Hindlimb muscle (tissue), 1 donor: ENCODE measurements at regions not wholly inside any gene's neighbourhood (a gene's known extent, or its start where the extent isn't known, plus 50 kb on each side); places are given as distances from the start of the nearest gene placed in this dataset.
"Not testable (repeated sequence)": the region's sequence is repeated elsewhere in the genome, so short reads cannot be mapped to it uniquely, and the experiment has no call there.

Experiments
- DNase-seq: peaks from one replicate; pipeline ENCODE4 v3.0.0-alpha.2; 2013

DNA sequence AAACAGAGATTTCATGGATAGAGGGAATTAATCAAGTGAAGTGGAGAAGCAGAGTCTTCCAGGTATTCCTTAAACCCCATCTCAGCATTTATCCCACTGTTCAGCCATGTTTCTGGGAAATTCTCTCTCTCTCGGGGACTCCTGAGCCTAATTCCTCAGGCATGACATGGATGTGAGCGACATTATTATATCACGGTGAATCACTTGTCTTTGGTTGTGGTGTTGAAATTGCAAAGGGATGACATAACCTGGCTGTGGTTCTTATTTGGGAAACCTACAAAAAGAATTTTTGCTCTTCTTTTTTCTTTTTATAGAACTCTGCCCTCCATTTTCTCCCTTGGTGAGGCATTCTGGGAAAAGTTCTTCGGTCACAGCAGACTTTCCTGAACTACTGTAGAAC lies 457.9 kb upstream of the PTGER4 start:
- DNase-seq, result no peak

GRCh38 chr5:40221255-40221654 lies 458.5 kb upstream of the PTGER4 start:
- DNase-seq, result no peak

GRCh38 chr5:40220260-40220659 lies 459.5 kb upstream of the PTGER4 start:
- no peak for DNase-seq

DNA sequence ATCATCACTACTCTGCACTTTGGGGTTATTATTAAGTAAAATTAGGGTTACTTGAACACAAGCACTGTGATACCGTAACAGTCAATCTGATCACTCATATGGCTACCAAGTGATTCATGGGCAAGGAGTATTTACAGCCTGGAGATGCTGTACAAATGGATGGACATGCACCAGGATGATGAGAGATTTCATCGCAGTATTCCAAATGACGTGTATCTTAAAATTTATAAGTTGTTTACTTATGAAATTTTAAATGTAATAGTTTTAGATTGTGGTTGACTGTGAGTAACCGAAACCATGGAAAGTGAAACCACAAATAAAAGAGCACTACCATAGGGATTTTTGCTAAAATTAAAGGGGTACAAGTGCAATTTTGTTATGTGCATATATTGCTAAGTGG lies 462.2 kb upstream of the PTGER4 start:
- DNase-seq, result no peak

GRCh38 chr5:40210694-40211093 lies 469.0 kb upstream of the PTGER4 start:
- no peak for DNase-seq

GRCh38 chr5:40206030-40206429 lies 473.7 kb upstream of the PTGER4 start:
- DNase-seq, result no peak

DNA sequence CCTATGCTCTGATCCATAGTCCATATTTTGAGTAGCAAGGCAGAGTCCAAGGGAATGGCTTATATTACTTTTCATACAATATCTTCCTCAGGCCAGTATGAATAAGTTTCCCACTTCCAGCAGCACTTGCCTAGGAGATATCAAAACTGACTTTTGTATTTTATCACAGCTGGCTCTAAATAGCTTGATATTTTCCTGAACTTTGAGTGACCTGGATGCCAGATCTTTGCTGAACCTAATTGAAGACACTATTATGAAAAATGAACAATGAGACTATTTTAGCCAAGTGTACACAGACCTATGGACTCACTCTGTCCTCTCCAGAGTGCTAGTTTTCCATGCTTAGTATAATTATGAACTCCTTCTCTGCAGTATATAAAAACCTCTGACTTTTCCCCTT lies 475.6 kb upstream of the PTGER4 start:
- no peak for DNase-seq

- DNase-seq, result no peak
Measured at GRCh38 chr5:40202814-40203440, 476.8 kb upstream of the PTGER4 start.

DNA sequence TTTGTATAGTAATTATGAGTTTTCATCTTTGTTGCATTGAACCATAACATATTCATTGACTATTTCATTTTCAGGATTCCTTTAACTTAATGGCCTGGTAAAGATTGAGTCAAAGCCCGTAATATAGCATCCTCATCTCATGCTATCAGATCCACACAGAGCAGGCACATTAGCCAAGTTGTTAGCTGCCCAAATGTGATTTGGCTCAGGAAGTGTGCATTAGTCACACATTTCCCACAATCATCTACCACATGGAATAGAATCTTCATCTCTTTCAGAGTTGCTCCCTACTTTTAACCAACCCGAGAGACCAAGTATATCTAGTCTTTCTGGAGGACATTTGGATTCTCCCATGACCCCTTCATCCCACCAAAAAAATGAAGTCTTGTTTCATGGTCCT lies 481.0 kb upstream of the PTGER4 start:
- no peak for DNase-seq

DNA sequence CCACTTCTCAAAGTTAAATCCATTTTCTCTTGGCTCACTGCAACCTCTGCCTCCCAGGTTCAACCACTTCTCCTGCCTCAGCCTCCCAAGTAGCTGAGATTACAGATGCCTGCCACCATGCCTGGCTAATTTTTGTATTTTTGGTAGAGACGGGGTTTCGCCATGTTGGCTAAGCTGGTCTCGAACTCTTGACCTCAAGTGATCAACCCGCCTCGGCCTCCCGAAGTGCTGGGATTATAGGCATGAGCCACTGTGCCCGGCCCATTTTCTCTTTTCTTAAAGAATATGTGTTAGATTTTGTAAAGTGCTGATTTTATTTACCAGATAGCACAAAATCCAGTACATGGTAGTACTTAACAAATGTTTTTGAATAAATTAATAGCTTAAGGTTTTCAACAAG lies 484.1 kb upstream of the PTGER4 start:
- not testable (repeated sequence) for DNase-seq

DNA sequence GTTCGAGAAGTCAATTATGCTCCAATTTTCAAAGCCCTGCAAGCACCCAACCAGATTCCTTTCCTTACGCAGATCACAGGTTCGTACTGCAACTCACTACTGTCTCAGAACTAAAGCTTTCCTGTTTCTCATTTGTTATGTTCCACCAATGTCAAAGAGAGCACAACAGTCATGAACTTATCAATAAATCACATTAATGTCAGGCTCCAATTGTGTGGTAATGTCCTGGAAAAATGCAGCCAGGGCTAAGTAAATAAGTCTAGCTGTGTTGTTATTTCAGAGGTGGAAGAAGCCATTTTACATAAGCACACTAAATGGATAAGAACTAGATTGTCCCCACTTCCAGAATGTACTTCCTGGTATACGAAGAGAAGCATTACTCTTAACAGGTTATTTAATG lies 488.6 kb upstream of the PTGER4 start:
- no peak for DNase-seq

DNA sequence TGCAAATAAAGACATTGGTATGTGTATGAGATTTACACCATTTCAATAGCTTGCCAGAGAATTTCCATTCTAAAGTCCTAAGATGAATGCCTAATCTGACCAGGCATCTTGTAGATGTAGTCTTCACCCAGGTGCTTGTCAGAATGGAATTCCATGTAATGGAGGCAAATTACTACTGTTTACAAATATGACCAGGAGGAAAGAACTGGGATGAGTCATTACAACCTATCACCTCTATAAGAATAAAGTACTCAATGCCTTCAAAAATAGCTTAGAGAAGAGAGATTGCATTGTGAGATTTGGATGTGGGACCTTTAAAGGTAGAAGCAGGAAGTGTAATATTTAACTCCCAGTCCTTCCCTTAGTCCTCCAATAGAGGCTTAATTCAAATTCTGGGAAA lies 507.0 kb upstream of the PTGER4 start:
- DNase-seq, result no peak

- DNase-seq, result no peak
Measured at GRCh38 chr5:40171971-40172370, 507.7 kb upstream of the PTGER4 start.

GRCh38 chr5:40167283-40167682 lies 512.4 kb upstream of the PTGER4 start:
- DNase-seq, result no peak

DNA sequence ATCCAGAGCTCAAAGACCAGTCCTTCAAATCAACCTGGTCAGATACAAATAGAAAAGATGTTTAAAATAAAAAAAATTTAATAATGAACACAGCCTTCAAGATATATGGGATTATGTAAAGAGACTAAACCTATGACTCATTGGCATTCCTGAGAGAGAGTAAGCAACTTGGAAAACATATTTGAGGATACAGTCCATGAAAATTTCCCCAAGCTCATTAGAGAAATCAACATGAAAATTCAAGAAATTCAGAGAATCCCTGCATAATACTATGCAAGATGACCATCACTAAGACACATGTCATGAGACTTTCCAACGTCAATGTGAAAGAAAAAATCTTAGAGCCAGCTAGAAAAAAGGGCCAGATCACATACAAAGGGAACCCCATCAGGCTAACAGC lies 512.9 kb upstream of the PTGER4 start:
- DNase-seq, result no peak

GRCh38 chr5:40165789-40166728 lies 513.7 kb upstream of the PTGER4 start:
- no peak for DNase-seq

DNA sequence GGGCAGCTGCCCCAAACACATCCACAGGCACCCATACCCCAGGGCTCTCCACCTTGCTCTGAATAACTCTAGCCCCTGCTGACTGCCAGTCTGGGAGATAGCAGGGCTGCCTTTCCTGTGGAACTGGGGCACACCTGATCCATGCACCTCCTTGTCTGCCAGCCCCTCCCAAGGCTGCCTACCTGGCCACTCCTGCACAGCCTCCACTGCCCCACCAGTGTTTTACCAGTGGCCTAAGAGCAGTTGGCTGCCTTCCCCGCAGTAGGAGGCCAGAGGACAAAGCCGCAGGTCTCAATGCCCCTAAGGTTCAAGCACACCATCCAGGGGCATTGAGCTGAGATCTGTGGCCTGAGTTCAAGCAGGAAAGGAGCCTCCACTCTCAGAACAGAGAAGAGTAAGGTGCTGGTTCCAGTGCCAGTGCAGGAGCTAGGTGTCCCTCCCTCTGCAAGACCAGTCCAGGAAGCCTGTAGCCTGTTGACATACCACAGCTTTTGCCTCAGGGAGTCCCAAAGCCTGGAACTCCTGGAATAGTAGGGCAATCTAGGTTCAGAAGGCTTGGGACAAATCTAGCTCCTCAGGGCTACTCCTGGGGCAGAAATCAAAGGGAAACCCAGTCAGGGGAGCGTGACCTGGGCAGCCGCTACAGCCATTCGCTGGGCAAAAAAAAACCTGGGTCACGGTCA lies 514.5 kb upstream of the PTGER4 start:
- DNase-seq, result no peak

GRCh38 chr5:40160435-40160834 lies 519.3 kb upstream of the PTGER4 start:
- no peak for DNase-seq

- no peak for DNase-seq
Measured at GRCh38 chr5:40154194-40154593, 525.5 kb upstream of the PTGER4 start.

DNA sequence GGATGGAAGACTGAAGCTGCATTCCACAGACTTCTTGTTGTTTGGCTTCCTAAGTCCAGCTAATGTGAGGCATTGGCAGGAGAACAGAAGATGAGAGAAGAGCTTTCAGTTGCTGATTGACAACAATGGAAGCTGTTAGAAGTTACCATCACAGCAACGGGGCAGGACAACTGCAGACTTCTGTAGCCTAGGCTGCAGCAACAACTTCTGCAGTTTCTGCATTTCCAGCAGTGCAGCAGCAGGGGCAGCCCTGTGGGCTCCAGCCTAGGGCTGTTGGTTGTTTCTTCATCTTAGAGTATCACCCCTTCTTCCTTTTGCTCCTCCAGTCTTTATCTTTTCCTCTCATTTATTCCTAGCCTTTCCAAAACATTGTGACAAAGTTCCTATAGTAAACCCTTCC lies 528.8 kb upstream of the PTGER4 start:
- DNase-seq, result no peak

- peak; percentile 17 for DNase-seq
Measured at GRCh38 chr5:40141896-40142295, 537.8 kb upstream of the PTGER4 start.

GRCh38 chr5:40141418-40141817 lies 538.3 kb upstream of the PTGER4 start:
- no peak for DNase-seq

DNA sequence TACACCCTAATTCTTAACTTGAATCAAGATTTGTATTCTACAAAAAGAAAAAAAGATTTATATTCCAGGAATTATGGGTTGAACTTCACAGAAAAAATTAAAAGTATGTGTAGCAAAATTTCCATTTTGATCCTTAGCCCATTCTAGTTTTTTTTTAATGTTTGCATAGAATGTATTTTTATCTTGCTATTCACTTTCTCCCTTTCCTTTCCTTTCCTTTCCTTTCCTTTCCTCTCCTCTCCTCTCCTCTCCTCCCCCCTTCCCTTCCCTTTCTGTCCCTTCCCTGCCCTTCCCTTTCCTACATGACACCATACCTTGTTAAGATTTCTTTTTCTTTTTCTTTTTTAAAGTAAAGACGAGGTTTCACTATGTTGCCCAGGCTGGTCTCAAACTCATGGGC lies 542.5 kb upstream of the PTGER4 start:
- DNase-seq, result no peak
